ENCODE measurements at regions not wholly inside any gene's neighbourhood (a gene's known extent, or its start where the extent isn't known, plus 50 kb on each side); places are given as distances from the start of the nearest gene placed in this dataset.

DNA sequence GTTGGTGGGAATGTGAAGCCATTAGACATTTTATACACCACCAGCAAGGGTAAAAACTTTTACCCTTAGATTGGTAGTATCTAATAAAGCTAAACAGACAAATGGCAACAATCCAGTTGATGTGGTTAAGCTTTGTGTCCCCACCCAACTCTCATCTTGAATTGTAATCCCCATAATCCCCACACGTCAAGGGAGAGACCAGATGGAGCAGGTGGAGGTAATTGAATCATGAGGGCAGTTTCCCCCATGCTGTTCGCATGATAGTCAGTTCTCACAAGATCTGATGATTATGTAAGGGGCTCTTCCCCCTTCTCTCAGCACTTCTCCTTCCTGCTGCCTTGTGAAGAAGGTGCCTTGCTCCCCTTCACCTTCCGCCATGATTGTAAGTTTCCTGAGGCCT is 602.3 kb downstream of the NUF2 start:
- Histone ChIP-seq H3K4me3 (ENCODE audit: low read depth, low read length) (no peak overlapping the region), H3K27me3 (replicated peaks) (no peaks in the 10 kb centered on the region), H3K36me3 (replicated peaks) (no peaks in the 10 kb centered on the region), H3K27ac (no peak overlapping the region)
- in situ Hi-C loops (cut with HindIII; ENCODE audit: low pct_ligation_motif_present, low sequenced_read_pairs) = no loop called here
- TF ChIP-seq, protein P1, sequence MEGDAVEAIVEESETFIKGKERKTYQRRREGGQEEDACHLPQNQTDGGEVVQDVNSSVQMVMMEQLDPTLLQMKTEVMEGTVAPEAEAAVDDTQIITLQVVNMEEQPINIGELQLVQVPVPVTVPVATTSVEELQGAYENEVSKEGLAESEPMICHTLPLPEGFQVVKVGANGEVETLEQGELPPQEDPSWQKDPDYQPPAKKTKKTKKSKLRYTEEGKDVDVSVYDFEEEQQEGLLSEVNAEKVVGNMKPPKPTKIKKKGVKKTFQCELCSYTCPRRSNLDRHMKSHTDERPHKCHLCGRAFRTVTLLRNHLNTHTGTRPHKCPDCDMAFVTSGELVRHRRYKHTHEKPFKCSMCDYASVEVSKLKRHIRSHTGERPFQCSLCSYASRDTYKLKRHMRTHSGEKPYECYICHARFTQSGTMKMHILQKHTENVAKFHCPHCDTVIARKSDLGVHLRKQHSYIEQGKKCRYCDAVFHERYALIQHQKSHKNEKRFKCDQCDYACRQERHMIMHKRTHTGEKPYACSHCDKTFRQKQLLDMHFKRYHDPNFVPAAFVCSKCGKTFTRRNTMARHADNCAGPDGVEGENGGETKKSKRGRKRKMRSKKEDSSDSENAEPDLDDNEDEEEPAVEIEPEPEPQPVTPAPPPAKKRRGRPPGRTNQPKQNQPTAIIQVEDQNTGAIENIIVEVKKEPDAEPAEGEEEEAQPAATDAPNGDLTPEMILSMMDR (IDR thresholded peaks at IDR 0.05; ENCODE audit: low read depth, low read length, missing control alignments) = no peak
- no peak for DNase-seq

DNA sequence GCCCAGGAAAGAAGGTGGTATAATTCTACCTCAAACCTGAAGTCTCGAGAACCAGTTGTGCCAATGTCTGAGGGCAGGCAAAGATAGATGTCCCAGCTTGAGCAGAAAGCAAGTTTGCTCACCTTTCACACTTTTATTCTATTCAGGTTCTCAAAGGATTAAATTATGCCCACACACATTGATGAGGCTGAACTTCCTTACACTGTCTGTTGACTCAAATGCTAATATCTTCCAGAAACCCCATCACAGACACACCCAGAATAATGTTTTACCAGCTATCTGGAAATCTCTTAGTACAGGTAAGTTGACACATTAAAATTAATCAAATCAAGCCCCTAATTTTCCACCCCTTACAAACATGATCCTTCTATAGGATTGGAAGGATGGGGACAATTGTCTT is 605.7 kb downstream of the NUF2 start:
- Histone ChIP-seq H3K4me3 (ENCODE audit: low read depth, low read length) (no peak overlapping the region), H3K27me3 (replicated peaks) (no peaks in the 10 kb centered on the region), H3K27ac (no peak overlapping the region), H3K36me3 (replicated peaks) (no peaks in the 10 kb centered on the region)
- in situ Hi-C loops (cut with HindIII; ENCODE audit: low pct_ligation_motif_present, low sequenced_read_pairs) = no loop called here
- DNase-seq = no peak
- TF ChIP-seq, protein P1 (IDR thresholded peaks at IDR 0.05; ENCODE audit: low read depth, low read length, missing control alignments) = no peak

DNA sequence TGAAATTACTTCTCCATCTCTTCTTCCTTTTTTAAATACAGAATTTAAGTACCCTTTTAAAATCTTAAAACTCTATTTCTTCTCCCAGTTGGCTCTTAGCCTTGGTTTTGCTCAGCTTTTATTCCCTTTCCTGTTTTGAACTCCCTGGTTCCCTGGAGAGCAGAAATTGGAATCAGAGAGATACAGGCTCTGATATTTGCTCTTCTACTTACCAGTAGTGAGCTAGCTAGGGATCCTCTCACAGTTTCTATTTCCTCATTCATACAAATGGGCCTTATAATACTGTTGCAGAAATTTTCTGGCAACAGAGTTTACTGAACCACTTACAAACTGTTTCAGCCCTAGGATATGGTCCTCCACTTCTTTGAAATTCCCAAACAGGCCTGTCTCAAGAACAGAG is 606.3 kb downstream of the NUF2 start:
- Histone ChIP-seq H3K27me3 (replicated peaks) (no peaks in the 10 kb centered on the region), H3K36me3 (replicated peaks) (no peaks in the 10 kb centered on the region), H3K27ac (no peak overlapping the region), H3K4me3 (ENCODE audit: low read depth, low read length) (no peak overlapping the region)
- DNase-seq = no peak
- TF ChIP-seq, protein P1 (IDR thresholded peaks at IDR 0.05; ENCODE audit: low read depth, low read length, missing control alignments) = no peak
- in situ Hi-C loops (cut with HindIII; ENCODE audit: low pct_ligation_motif_present, low sequenced_read_pairs) = no loop called here

DNA sequence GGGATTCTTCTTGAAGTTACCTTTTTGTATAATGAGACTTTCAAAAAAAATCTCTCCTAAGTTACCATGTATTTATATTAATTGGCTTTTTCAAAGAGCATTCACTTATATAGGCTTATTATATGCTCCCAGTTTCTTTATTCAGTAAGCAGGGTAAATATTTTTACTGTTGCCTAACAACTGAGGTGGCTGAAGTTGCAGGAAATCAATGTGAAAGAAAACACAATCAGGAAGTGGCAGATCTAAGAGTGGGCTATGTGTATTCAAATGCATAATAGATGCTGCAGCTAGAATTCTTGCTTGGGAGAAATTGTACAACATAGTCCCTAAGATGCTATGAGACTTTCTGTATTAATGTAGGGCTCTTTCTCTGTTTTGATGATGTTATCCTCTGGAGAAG is 606.9 kb downstream of the NUF2 start:
- TF ChIP-seq, protein P1 (IDR thresholded peaks at IDR 0.05; ENCODE audit: low read depth, low read length, missing control alignments) = no peak
- in situ Hi-C loops (cut with HindIII; ENCODE audit: low pct_ligation_motif_present, low sequenced_read_pairs) = no loop called here
- no peak for DNase-seq
- Histone ChIP-seq H3K27me3 (replicated peaks) (no peaks in the 10 kb centered on the region), H3K27ac (no peak overlapping the region), H3K36me3 (replicated peaks) (no peaks in the 10 kb centered on the region), H3K4me3 (ENCODE audit: low read depth, low read length) (no peak overlapping the region)

DNA sequence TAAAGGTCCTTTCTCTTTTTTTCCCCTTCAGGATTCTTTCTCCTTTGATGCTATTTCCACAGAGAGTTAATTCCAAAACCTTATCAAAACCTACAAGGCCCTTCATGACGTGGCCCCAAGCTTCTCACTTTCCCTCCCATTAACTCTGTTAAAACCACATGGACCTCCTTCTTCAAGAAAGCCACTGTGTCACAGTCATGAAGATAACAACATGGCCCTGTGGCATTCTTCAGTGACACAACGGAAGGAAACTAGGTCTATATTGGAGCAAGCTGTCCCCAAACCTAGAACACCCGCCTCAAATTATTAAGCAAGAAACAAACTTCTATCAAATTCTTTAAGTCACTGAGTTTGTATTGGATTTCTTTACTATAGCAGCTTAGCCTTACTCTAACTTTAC is 611.1 kb downstream of the NUF2 start:
- no peak for DNase-seq
- H3K27me3 ChIP-seq (replicated peaks) = no peaks in the 10 kb centered on the region
- no peak overlapping the region for H3K4me3 ChIP-seq (ENCODE audit: low read depth, low read length)
- TF ChIP-seq, protein P1 (IDR thresholded peaks at IDR 0.05; ENCODE audit: low read depth, low read length, missing control alignments) = no peak
- in situ Hi-C loops (cut with HindIII; ENCODE audit: low pct_ligation_motif_present, low sequenced_read_pairs) = no loop called here
- H3K36me3 ChIP-seq (replicated peaks) = no peaks in the 10 kb centered on the region
- H3K27ac ChIP-seq = no peak overlapping the region

DNA sequence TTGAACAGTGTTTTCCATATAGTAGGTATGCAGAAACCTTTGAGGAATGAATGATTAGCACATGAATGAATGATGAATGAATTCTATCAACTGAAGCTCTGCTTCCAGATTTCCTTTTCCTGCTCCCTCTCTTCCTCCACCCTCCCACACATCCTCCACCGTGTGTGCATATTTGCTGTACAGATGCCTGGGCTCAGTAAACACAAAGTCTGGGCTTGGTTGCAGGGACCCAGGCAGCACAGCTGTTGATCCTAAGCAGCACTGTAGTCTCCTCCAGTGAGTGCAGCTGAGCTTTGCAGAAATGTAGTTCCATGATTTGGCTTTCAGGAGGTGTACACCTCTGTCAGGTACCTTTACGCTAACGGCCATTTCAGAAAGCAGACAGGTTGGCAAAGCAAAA is 611.7 kb downstream of the NUF2 start:
- in situ Hi-C loops (cut with HindIII; ENCODE audit: low pct_ligation_motif_present, low sequenced_read_pairs) = no loop called here
- H3K36me3 ChIP-seq (replicated peaks) = no peaks in the 10 kb centered on the region
- H3K27me3 ChIP-seq (replicated peaks) = no peaks in the 10 kb centered on the region
- H3K27ac ChIP-seq = no peak overlapping the region
- TF ChIP-seq, protein P1 (IDR thresholded peaks at IDR 0.05; ENCODE audit: low read depth, low read length, missing control alignments) = no peak
- no peak overlapping the region for H3K4me3 ChIP-seq (ENCODE audit: low read depth, low read length)
- DNase-seq = no peak
